CD4-positive, alpha-beta memory T cell (primary cell): ENCODE measurements at regions not wholly inside any gene's neighbourhood (a gene's known extent, or its start where the extent isn't known, plus 50 kb on each side); places are given as distances from the start of the nearest gene placed in this dataset.

Experiments
- CTCF ChIA-PET: fragments of 350-600 bp; sonication (Branson Sonifier 250); formaldehyde crosslinking; loops from one replicate; lab custom pipeline; 2021; ENCODE audit warnings: inconsistent platforms; ENCODE audit not compliant: partially characterized antibody; lab: Charles Lee
- POLR2A ChIA-PET: fragments of 350-600 bp; sonication (Branson Sonifier 250); formaldehyde crosslinking; loops from one replicate; lab custom pipeline; 2021; ENCODE audit not compliant: partially characterized antibody; lab: Charles Lee
- DNase-seq, 5 donors: peaks; one replicate each; pipeline versions ENCODE4 v3.0.0 to v3.0.0-alpha.2; 2020 to 2022; ENCODE audit warnings: mixed read lengths in 1 of 5
- H3K27ac ChIP-seq: one replicate; pipeline ENCODE4 v1.7.0; 2013; ENCODE audit warnings: low read depth, low read length
- H3K27me3 ChIP-seq: 2 replicates; pipeline ENCODE4 v1.7.0; 2013; ENCODE audit warnings: mild to moderate bottlenecking, low read length, moderate library complexity; ENCODE audit not compliant: insufficient read depth
- H3K36me3 ChIP-seq: 2 replicates; pipeline ENCODE4 v1.7.0; 2013; ENCODE audit warnings: mild to moderate bottlenecking, low read length, moderate library complexity; ENCODE audit not compliant: insufficient read depth
- H3K4me1 ChIP-seq: 2 replicates; pipeline ENCODE4 v1.7.0; 2013; ENCODE audit warnings: mild to moderate bottlenecking, low read length, moderate library complexity; ENCODE audit not compliant: insufficient read depth
- H3K4me3 ChIP-seq, 2 donors: one replicate each; pipeline ENCODE4 v1.7.0; 2013; ENCODE audit warnings: low read length in 2 of 2, mild to moderate bottlenecking in 1 of 2
- H3K9me3 ChIP-seq, 2 donors: one replicate each; pipeline ENCODE4 v1.7.0; 2013; ENCODE audit warnings: low read length in 2 of 2, control low read depth in 1 of 2; ENCODE audit not compliant: control insufficient read depth in 1 of 2
- H3K27ac Mint-ChIP-seq, 7 donors: one replicate each; pipeline ENCODE4 v1.8.0; 2020 to 2021; ENCODE audit warnings: mixed read lengths in 7 of 7, mild to moderate bottlenecking in 6 of 7, inconsistent platforms in 3 of 7, moderate library complexity in 3 of 7
- H3K27me3 Mint-ChIP-seq, 2 donors: one replicate each; pipeline ENCODE4 v1.8.0; 2020 to 2021; ENCODE audit warnings: mixed read lengths in 2 of 2
- H3K36me3 Mint-ChIP-seq, 2 donors: one replicate each; pipeline ENCODE4 v1.8.0; 2020 to 2021; ENCODE audit warnings: mixed read lengths in 2 of 2, inconsistent platforms in 1 of 2, mild to moderate bottlenecking in 1 of 2
- H3K4me1 Mint-ChIP-seq, 4 donors: one replicate each; pipeline ENCODE4 v1.8.0; 2020 to 2021; ENCODE audit warnings: mixed read lengths in 4 of 4, mild to moderate bottlenecking in 1 of 4
- H3K4me3 Mint-ChIP-seq, 8 donors: one replicate each; pipeline ENCODE4 v1.8.0; 2020 to 2021; ENCODE audit warnings: mixed read lengths in 8 of 8, mild to moderate bottlenecking in 7 of 8, moderate library complexity in 6 of 8, inconsistent platforms in 3 of 8
- H3K9me3 Mint-ChIP-seq, 8 donors: one replicate each; pipeline ENCODE4 v1.8.0; 2020 to 2021; ENCODE audit warnings: mixed read lengths in 8 of 8, mild to moderate bottlenecking in 5 of 8, inconsistent platforms in 3 of 8, moderate library complexity in 1 of 8
- intact Hi-C: fragments of 100-400 bp; cut with micrococcal nuclease; formaldehyde crosslinking; loops from one replicate; pipeline ENCODE4 v1.15.1; 2023

GRCh38 chr1:218739426-218739825 lies 394.3 kb downstream of the TGFB2 start:
- no peak overlapping the region for H3K4me3 Mint-ChIP-seq
- H3K9me3 Mint-ChIP-seq, result peaks cover 0 to 18% (median 5%) of the 10 kb centered on the region in 8 donors
- no peak overlapping the region for H3K4me3 ChIP-seq
- POLR2A ChIA-PET, result no interaction called here
- H3K27me3 Mint-ChIP-seq, result no peaks in the 10 kb centered on the region
- intact Hi-C loops, result no loop called here
- H3K4me1 ChIP-seq, result no peaks in the 10 kb centered on the region
- H3K4me1 Mint-ChIP-seq, result no peaks in the 10 kb centered on the region
- no peaks in the 10 kb centered on the region for H3K36me3 ChIP-seq
- no peaks in the 10 kb centered on the region for H3K36me3 Mint-ChIP-seq
- H3K27me3 ChIP-seq, result no peaks in the 10 kb centered on the region
- CTCF ChIA-PET, result no interaction called here
- H3K9me3 ChIP-seq, result no peaks in the 10 kb centered on the region
- no peak overlapping the region for H3K27ac Mint-ChIP-seq
- H3K27ac ChIP-seq, result no peak overlapping the region
- DNase-seq, result no peak

- Mint-ChIP-seq H3K4me1 (no peaks in the 10 kb centered on the region), H3K9me3 (peaks cover 0 to 27% (median 8%) of the 10 kb centered on the region in 8 donors), H3K27me3 (no peaks in the 10 kb centered on the region), H3K27ac (no peak overlapping the region), H3K4me3 (no peak overlapping the region), H3K36me3 (no peaks in the 10 kb centered on the region)
- no peaks in the 10 kb centered on the region for H3K36me3 ChIP-seq
- no peaks in the 10 kb centered on the region for H3K27me3 ChIP-seq
- intact Hi-C loops, result no loop called here
- H3K4me3 ChIP-seq, result no peak overlapping the region
- no peaks in the 10 kb centered on the region for H3K4me1 ChIP-seq
- no peak overlapping the region for H3K27ac ChIP-seq
- no peak for DNase-seq
- ChIA-PET POLR2A (no interaction called here), CTCF (no interaction called here)
- no peaks in the 10 kb centered on the region for H3K9me3 ChIP-seq
These were observed 396.7 kb downstream of the TGFB2 start for GRCh38 chr1:218741852-218742251.

GRCh38 chr1:218742467-218743262 lies 397.5 kb downstream of the TGFB2 start:
- Mint-ChIP-seq H3K4me1 (no peaks in the 10 kb centered on the region), H3K27ac (no peak overlapping the region), H3K36me3 (no peaks in the 10 kb centered on the region), H3K9me3 (peaks cover 0 to 27% (median 9%) of the 10 kb centered on the region in 8 donors), H3K4me3 (no peak overlapping the region), H3K27me3 (no peaks in the 10 kb centered on the region)
- CTCF ChIA-PET, result no interaction called here
- Histone ChIP-seq H3K4me3 (no peak overlapping the region), H3K27me3 (no peaks in the 10 kb centered on the region), H3K27ac (no peak overlapping the region), H3K36me3 (no peaks in the 10 kb centered on the region), H3K4me1 (no peaks in the 10 kb centered on the region), H3K9me3 (no peaks in the 10 kb centered on the region)
- POLR2A ChIA-PET, result no interaction called here
- intact Hi-C loops, result no loop called here
- DNase-seq, result no peak

GRCh38 chr1:218743861-218744505 lies 398.8 kb downstream of the TGFB2 start:
- intact Hi-C loops, result no loop called here
- Mint-ChIP-seq H3K27ac (no peak overlapping the region), H3K4me1 (no peaks in the 10 kb centered on the region)

GRCh38 chr1:218748071-218748470 lies 402.9 kb downstream of the TGFB2 start:
- Mint-ChIP-seq H3K9me3 (peaks cover 0 to 23% (median 11%) of the 10 kb centered on the region in 8 donors), H3K27ac (no peak overlapping the region), H3K27me3 (no peaks in the 10 kb centered on the region), H3K36me3 (no peaks in the 10 kb centered on the region), H3K4me1 (no peaks in the 10 kb centered on the region), H3K4me3 (no peak overlapping the region)
- no peak for DNase-seq
- Histone ChIP-seq H3K27ac (no peak overlapping the region), H3K4me3 (no peak overlapping the region), H3K36me3 (no peaks in the 10 kb centered on the region), H3K27me3 (no peaks in the 10 kb centered on the region), H3K9me3 (no peaks in the 10 kb centered on the region), H3K4me1 (no peaks in the 10 kb centered on the region)
- ChIA-PET CTCF (no interaction called here), POLR2A (no interaction called here)
- intact Hi-C loops, result no loop called here

More at GRCh38 chr1:218743861-218744505, 398.8 kb downstream of the TGFB2 start:
- peaks cover 0 to 27% (median 12%) of the 10 kb centered on the region in 8 donors for H3K9me3 Mint-ChIP-seq
- no peaks in the 10 kb centered on the region for H3K9me3 ChIP-seq
- H3K27me3 ChIP-seq, result no peaks in the 10 kb centered on the region
- H3K4me3 ChIP-seq, result no peak overlapping the region
- no peak overlapping the region for H3K27ac ChIP-seq
- no peak for DNase-seq
- no peak overlapping the region for H3K4me3 Mint-ChIP-seq
- ChIA-PET POLR2A (no interaction called here), CTCF (no interaction called here)
- no peaks in the 10 kb centered on the region for H3K4me1 ChIP-seq
- no peaks in the 10 kb centered on the region for H3K36me3 Mint-ChIP-seq
- H3K36me3 ChIP-seq, result no peaks in the 10 kb centered on the region
- H3K27me3 Mint-ChIP-seq, result no peaks in the 10 kb centered on the region

- ChIA-PET CTCF (no interaction called here), POLR2A (no interaction called here)
- no peak overlapping the region for H3K27ac Mint-ChIP-seq
- no peak overlapping the region for H3K4me3 Mint-ChIP-seq
- H3K4me1 Mint-ChIP-seq, result no peaks in the 10 kb centered on the region
- H3K27me3 Mint-ChIP-seq, result no peaks in the 10 kb centered on the region
- Histone ChIP-seq H3K36me3 (no peaks in the 10 kb centered on the region), H3K4me3 (no peak overlapping the region), H3K27me3 (no peaks in the 10 kb centered on the region), H3K4me1 (no peaks in the 10 kb centered on the region), H3K9me3 (no peaks in the 10 kb centered on the region), H3K27ac (no peak overlapping the region)
- no peak for DNase-seq
- H3K9me3 Mint-ChIP-seq, result peaks cover 0 to 14% (median 6%) of the 10 kb centered on the region in 8 donors
- intact Hi-C loops, result no loop called here
- H3K36me3 Mint-ChIP-seq, result no peaks in the 10 kb centered on the region
These were observed 405.3 kb downstream of the TGFB2 start for GRCh38 chr1:218750216-218750970.
